GM23338 (cell line): ENCODE measurements at regions not wholly inside any gene's neighbourhood (a gene's known extent, or its start where the extent isn't known, plus 50 kb on each side); places are given as distances from the start of the nearest gene placed in this dataset.

Experiments used
- ATAC-seq: fragments of 200-7000 bp; cut with Tn5 transposase; 3 replicates; pipeline ENCODE4 v1.9.1; 2020
- DNase-seq: peaks from one replicate; pipeline ENCODE4 v3.0.0-alpha.2; 2015; ENCODE audit warnings: low spot score
- H2AFZ ChIP-seq: fragments of 200-600 bp; sonication (generic); 2 replicates; pipeline ENCODE4 v1.8.0; 2016; ENCODE audit warnings: antibody characterized with exemption, mild to moderate bottlenecking, moderate library complexity
- H3F3A ChIP-seq: fragments of 200-600 bp; sonication (generic); replicated peaks from 2 replicates; pipeline ENCODE4 v1.8.0; 2017; ENCODE audit warnings: antibody characterized with exemption, mixed run types, low read depth
- H3K27ac ChIP-seq: fragments of 200-600 bp; sonication (generic); 2 replicates; pipeline ENCODE4 v1.6.1; 2016; ENCODE audit warnings: low read depth
- H3K27me3 ChIP-seq: fragments of 200-600 bp; sonication (generic); 2 replicates; pipeline ENCODE4 v1.8.0; 2016; ENCODE audit warnings: mild to moderate bottlenecking, mixed run types, moderate library complexity; ENCODE audit not compliant: insufficient read depth
- H3K36me3 ChIP-seq: fragments of 200-600 bp; sonication (generic); 2 replicates; pipeline ENCODE4 v1.8.0; 2016; ENCODE audit warnings: mild to moderate bottlenecking; ENCODE audit not compliant: insufficient read depth
- H3K4me1 ChIP-seq: fragments of 200-600 bp; sonication (generic); 2 replicates; pipeline ENCODE4 v1.8.0; 2016; ENCODE audit warnings: mild to moderate bottlenecking, moderate library complexity; ENCODE audit not compliant: insufficient read depth
- H3K4me2 ChIP-seq: fragments of 200-600 bp; sonication (generic); 2 replicates; pipeline ENCODE4 v1.7.1; 2017; ENCODE audit warnings: mixed run types
- H3K4me3 ChIP-seq: fragments of 200-600 bp; sonication (generic); 2 replicates; pipeline ENCODE4 v1.6.1; 2016; ENCODE audit warnings: mixed run types
- H3K79me2 ChIP-seq: fragments of 200-600 bp; sonication (generic); replicated peaks from 2 replicates; pipeline ENCODE4 v1.8.0; 2017; ENCODE audit warnings: mild to moderate bottlenecking; ENCODE audit not compliant: insufficient read depth
- H3K9me2 ChIP-seq: fragments of 200-600 bp; sonication (generic); 2 replicates; pipeline ENCODE4 v1.8.0; 2017; ENCODE audit not compliant: insufficient read depth
- H4K20me1 ChIP-seq: fragments of 200-600 bp; sonication (generic); replicated peaks from 2 replicates; pipeline ENCODE4 v1.8.0; 2017; ENCODE audit warnings: mild to moderate bottlenecking; ENCODE audit not compliant: insufficient read depth
- H3K27ac Mint-ChIP-seq: 2 replicates; pipeline ENCODE4 v1.8.0; 2020; ENCODE audit warnings: inconsistent platforms, mild to moderate bottlenecking, moderate library complexity, mixed read lengths
- H3K27me3 Mint-ChIP-seq: 3 replicates; pipeline ENCODE4 v1.8.0; 2022; ENCODE audit warnings: low read depth, mild to moderate bottlenecking, moderate library complexity, mixed read lengths, inconsistent platforms; ENCODE audit not compliant: insufficient read depth, poor library complexity
- H3K36me3 Mint-ChIP-seq: 3 replicates; pipeline ENCODE4 v1.8.0; 2021; ENCODE audit warnings: low read depth, mild to moderate bottlenecking, inconsistent platforms, moderate library complexity, mixed read lengths
- H3K4me1 Mint-ChIP-seq: 3 replicates; pipeline ENCODE4 v1.8.0; 2020; ENCODE audit warnings: mild to moderate bottlenecking, inconsistent platforms, mixed read lengths
- H3K4me3 Mint-ChIP-seq: 3 replicates; pipeline ENCODE4 v1.8.0; 2021; ENCODE audit warnings: moderate library complexity, mild to moderate bottlenecking, inconsistent platforms, mixed read lengths
- H3K9me3 Mint-ChIP-seq: 3 replicates; pipeline ENCODE4 v1.8.0; 2020; ENCODE audit warnings: moderate library complexity, mild to moderate bottlenecking, inconsistent platforms, mixed read lengths
- CREB1 ChIP-seq: fragments of 250-450 bp; sonication (Bioruptor Pico); IDR thresholded peaks from 2 replicates; pipeline ENCODE4 v1.5.0; 2020; ENCODE audit warnings: low read depth, mild to moderate bottlenecking, moderate library complexity
- CTCF ChIP-seq, 2 experiments: fragments of 200-600 bp in 1 of 2; sonication (generic) in 1 of 2; conservative IDR thresholded peaks; 2 replicates each; pipeline versions ENCODE4 v1.5.1 to v1.6.1; 2016 to 2017; ENCODE audit warnings: antibody characterized with exemption in 2 of 2, low read depth in 2 of 2, mild to moderate bottlenecking in 2 of 2, moderate library complexity in 1 of 2
- ETS1 ChIP-seq: IDR thresholded peaks from 2 replicates; pipeline ENCODE4 v1.6.1; 2016; ENCODE audit warnings: antibody characterized with exemption
- EZH2phosphoT487 ChIP-seq: fragments of 200-600 bp; sonication (generic); IDR thresholded peaks from one replicate; pipeline ENCODE4 v1.8.1; 2018; ENCODE audit warnings: antibody characterized with exemption; ENCODE audit not compliant: unreplicated experiment
- JUNB ChIP-seq: IDR thresholded peaks from one replicate; pipeline ENCODE4 v1.6.1; 2016; ENCODE audit warnings: antibody characterized with exemption; ENCODE audit not compliant: unreplicated experiment
- NANOG ChIP-seq: IDR thresholded peaks from 2 replicates; pipeline ENCODE4 v1.6.1; 2016; ENCODE audit warnings: antibody characterized with exemption, borderline replicate concordance
- STAT1 ChIP-seq: IDR thresholded peaks from one replicate; pipeline ENCODE4 v1.6.1; 2016; ENCODE audit warnings: antibody characterized with exemption; ENCODE audit not compliant: unreplicated experiment
- ZNF114 ChIP-seq: fragments of 250-450 bp; sonication (Bioruptor Pico); IDR thresholded peaks from 2 replicates; pipeline ENCODE4 v1.5.0; 2020; ENCODE audit warnings: mild to moderate bottlenecking, moderate library complexity
- ZNF331 ChIP-seq: fragments of 250-450 bp; sonication (Bioruptor Pico); IDR thresholded peaks from 2 replicates; pipeline ENCODE4 v1.5.0; 2020; ENCODE audit warnings: low read depth, mild to moderate bottlenecking, moderate library complexity
- TF ChIP-seq, protein P1 (sequence below): IDR thresholded peaks from one replicate; pipeline ENCODE4 v1.6.1; 2018; ENCODE audit warnings: antibody characterized with exemption; ENCODE audit not compliant: unreplicated experiment

GRCh38 chr20:51158226-51158625, 135.3 kb upstream of the KCNG1 start:
- Mint-ChIP-seq H3K9me3 (no peaks in the 10 kb centered on the region; the same call in 2 of the 3 replicates), H3K27me3 (peaks cover 6% of the 10 kb centered on the region), H3K4me1 (peaks cover 8% of the 10 kb centered on the region), H3K36me3 (no peaks in the 10 kb centered on the region), H3K4me3 (no peak overlapping the region), H3K27ac (no peak overlapping the region)
- TF ChIP-seq CTCF (conservative IDR thresholded peaks at IDR 0.05; ENCODE audit: low read depth in 2 of 2) (no peak), STAT1 (no peak), ETS1 (no peak), NANOG (no peak)
- Histone ChIP-seq H3K4me3 (no peak overlapping the region), H4K20me1 (no peaks in the 10 kb centered on the region), H3K27ac (no peak overlapping the region), H3K4me1 (no peaks in the 10 kb centered on the region), H3K9me2 (0 out of 2 replicates have a peak, but pooled peaks cover 4% of the 10 kb centered on the region), H3K27me3 (no peaks in the 10 kb centered on the region), H2AFZ (no peak overlapping the region), H3K79me2 (no peaks in the 10 kb centered on the region), H3F3A (no peaks in the 10 kb centered on the region), H3K4me2 (no peak overlapping the region), H3K36me3 (no peaks in the 10 kb centered on the region)
- DNase-seq (no peak), ATAC-seq (no peak)

- no peak overlapping the region for H3K27ac Mint-ChIP-seq
- Histone ChIP-seq H3K79me2 (no peaks in the 10 kb centered on the region), H3K9me2 (0 out of 2 replicates have a peak, but pooled peaks cover 4% of the 10 kb centered on the region), H3K27ac (no peak overlapping the region), H3K27me3 (no peaks in the 10 kb centered on the region), H3F3A (no peaks in the 10 kb centered on the region), H3K4me2 (no peak overlapping the region), H4K20me1 (no peaks in the 10 kb centered on the region), H3K4me1 (no peaks in the 10 kb centered on the region), H3K36me3 (no peaks in the 10 kb centered on the region), H3K4me3 (no peak overlapping the region), H2AFZ (peak overlapping the region; percentile 23; the same call in 1 of the 2 replicates)
- H3K9me3 Mint-ChIP-seq, result no peaks in the 10 kb centered on the region
- no peak overlapping the region for H3K4me3 Mint-ChIP-seq
- ATAC-seq (peak; percentile 50), DNase-seq (no peak)
- H3K27me3 Mint-ChIP-seq, result peaks cover 3% of the 10 kb centered on the region
- H3K4me1 Mint-ChIP-seq, result peaks cover 8% of the 10 kb centered on the region
- no peaks in the 10 kb centered on the region for H3K36me3 Mint-ChIP-seq
- TF ChIP-seq ETS1, result no peak
- TF ChIP-seq, protein P1, sequence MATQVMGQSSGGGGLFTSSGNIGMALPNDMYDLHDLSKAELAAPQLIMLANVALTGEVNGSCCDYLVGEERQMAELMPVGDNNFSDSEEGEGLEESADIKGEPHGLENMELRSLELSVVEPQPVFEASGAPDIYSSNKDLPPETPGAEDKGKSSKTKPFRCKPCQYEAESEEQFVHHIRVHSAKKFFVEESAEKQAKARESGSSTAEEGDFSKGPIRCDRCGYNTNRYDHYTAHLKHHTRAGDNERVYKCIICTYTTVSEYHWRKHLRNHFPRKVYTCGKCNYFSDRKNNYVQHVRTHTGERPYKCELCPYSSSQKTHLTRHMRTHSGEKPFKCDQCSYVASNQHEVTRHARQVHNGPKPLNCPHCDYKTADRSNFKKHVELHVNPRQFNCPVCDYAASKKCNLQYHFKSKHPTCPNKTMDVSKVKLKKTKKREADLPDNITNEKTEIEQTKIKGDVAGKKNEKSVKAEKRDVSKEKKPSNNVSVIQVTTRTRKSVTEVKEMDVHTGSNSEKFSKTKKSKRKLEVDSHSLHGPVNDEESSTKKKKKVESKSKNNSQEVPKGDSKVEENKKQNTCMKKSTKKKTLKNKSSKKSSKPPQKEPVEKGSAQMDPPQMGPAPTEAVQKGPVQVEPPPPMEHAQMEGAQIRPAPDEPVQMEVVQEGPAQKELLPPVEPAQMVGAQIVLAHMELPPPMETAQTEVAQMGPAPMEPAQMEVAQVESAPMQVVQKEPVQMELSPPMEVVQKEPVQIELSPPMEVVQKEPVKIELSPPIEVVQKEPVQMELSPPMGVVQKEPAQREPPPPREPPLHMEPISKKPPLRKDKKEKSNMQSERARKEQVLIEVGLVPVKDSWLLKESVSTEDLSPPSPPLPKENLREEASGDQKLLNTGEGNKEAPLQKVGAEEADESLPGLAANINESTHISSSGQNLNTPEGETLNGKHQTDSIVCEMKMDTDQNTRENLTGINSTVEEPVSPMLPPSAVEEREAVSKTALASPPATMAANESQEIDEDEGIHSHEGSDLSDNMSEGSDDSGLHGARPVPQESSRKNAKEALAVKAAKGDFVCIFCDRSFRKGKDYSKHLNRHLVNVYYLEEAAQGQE, result no peak
- no peak for TF ChIP-seq CTCF (conservative IDR thresholded peaks at IDR 0.05; ENCODE audit: low read depth in 2 of 2)
- no peak for TF ChIP-seq NANOG
- no peak for TF ChIP-seq EZH2phosphoT487
- no peak for TF ChIP-seq ZNF331 (CRISPR knock-in tag)
- no peak for TF ChIP-seq ZNF114 (CRISPR knock-in tag)
- TF ChIP-seq STAT1, result no peak
- no peak for TF ChIP-seq CREB1
- no peak for TF ChIP-seq JUNB
Observed at GRCh38 chr20:51156041-51156982, 133.4 kb upstream of the KCNG1 start.
